Esophagus squamous epithelium (tissue), 5 donors: ENCODE measurements at regions not wholly inside any gene's neighbourhood (a gene's known extent, or its start where the extent isn't known, plus 50 kb on each side); places are given as distances from the start of the nearest gene placed in this dataset.

ENCODE experiments used
- DNase-seq: peaks from one replicate; lab custom pipeline; 2025; lab: John Stamatoyannopoulos, UW
- H3K27ac ChIP-seq, 4 donors: fragments of 200-600 bp; sonication (generic); one replicate each; pipeline ENCODE4 v1.5.1; 2016 to 2019; ENCODE audit warnings: mild to moderate bottlenecking in 1 of 4
- H3K27me3 ChIP-seq, 4 donors: fragments of 200-600 bp; sonication (generic); 1 replicate in 3 of 4; 2 replicates in 1 of 4; pipeline versions ENCODE4 v1.5.1 to v1.6.0; 2017 to 2021; ENCODE audit warnings: antibody characterized with exemption in 1 of 4
- H3K36me3 ChIP-seq, 3 donors: fragments of 200-600 bp; sonication (generic); one replicate each; pipeline ENCODE4 v1.5.1; 2016 to 2019
- H3K4me1 ChIP-seq, 3 donors: fragments of 200-600 bp; sonication (generic); one replicate each; pipeline ENCODE4 v1.5.1; 2017 to 2019
- H3K4me3 ChIP-seq, 4 donors: fragments of 200-600 bp; sonication (generic); 1 replicate in 3 of 4; 2 replicates in 1 of 4; pipeline ENCODE4 v1.5.1; 2016 to 2019; ENCODE audit warnings: mild to moderate bottlenecking in 2 of 4, moderate library complexity in 1 of 4
- H3K9me3 ChIP-seq, 3 donors: fragments of 200-600 bp; sonication (generic); one replicate each; pipeline ENCODE4 v1.5.1; 2016 to 2019
- POLR2A ChIP-seq, 4 donors: fragments of 450-650 bp; IDR thresholded peaks; one replicate each; pipeline ENCODE4 v1.6.1; 2017; ENCODE audit warnings: antibody characterized with exemption in 4 of 4, mild to moderate bottlenecking in 4 of 4, moderate library complexity in 3 of 4
- WGBS, 2 donors: methylation state at CpG; one replicate each; pipeline ENCODE4 v1.1.5; 2018; 5-methylcytosine and 5-hydroxymethylcytosine counted together
- intact Hi-C: fragments of 100-400 bp; cut with DNase I; formaldehyde crosslinking; loops from one replicate; pipeline ENCODE4 v1.15.0; 2022
- TF ChIP-seq, protein P1 (sequence below), 6 experiments: fragments of 450-650 bp in 4 of 6; fragments of 200-600 bp in 2 of 6; sonication (generic) in 2 of 6; IDR thresholded peaks; one replicate each; pipeline ENCODE4 v1.5.1; 2016 to 2019; ENCODE audit warnings: antibody characterized with exemption in 6 of 6, mild to moderate bottlenecking in 4 of 6, moderate library complexity in 4 of 6
- donor health status: DM: yes; HTN: yes; CAD: no.

DNA sequence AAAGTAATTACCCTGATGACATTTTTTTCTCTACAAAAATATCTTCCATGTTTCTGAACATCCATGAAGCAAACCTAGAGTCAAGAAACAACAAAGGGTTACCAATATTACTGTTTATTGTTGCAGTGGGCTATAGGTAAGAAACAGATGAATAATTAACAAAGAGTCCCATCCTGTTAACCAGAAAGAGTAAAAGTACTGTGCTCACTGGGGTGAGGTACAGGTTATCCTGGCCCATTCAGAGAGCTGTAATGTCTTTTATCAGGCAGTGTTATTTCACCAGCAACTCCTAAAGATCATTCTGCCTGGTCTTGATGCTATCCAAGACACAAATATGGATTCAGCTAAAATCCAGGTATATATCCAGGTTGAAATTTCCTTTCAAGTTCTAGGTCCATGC lies 754.9 kb downstream of the SATB2 start:
- Histone ChIP-seq H3K27ac (no peak overlapping the region), H3K9me3 (no peaks in the 10 kb centered on the region), H3K4me1 (no peaks in the 10 kb centered on the region), H3K4me3 (no peak overlapping the region), H3K27me3 (no peaks in the 10 kb centered on the region), H3K36me3 (no peaks in the 10 kb centered on the region)
- intact Hi-C loops = no loop called here
- TF ChIP-seq, protein P1, sequence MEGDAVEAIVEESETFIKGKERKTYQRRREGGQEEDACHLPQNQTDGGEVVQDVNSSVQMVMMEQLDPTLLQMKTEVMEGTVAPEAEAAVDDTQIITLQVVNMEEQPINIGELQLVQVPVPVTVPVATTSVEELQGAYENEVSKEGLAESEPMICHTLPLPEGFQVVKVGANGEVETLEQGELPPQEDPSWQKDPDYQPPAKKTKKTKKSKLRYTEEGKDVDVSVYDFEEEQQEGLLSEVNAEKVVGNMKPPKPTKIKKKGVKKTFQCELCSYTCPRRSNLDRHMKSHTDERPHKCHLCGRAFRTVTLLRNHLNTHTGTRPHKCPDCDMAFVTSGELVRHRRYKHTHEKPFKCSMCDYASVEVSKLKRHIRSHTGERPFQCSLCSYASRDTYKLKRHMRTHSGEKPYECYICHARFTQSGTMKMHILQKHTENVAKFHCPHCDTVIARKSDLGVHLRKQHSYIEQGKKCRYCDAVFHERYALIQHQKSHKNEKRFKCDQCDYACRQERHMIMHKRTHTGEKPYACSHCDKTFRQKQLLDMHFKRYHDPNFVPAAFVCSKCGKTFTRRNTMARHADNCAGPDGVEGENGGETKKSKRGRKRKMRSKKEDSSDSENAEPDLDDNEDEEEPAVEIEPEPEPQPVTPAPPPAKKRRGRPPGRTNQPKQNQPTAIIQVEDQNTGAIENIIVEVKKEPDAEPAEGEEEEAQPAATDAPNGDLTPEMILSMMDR (IDR thresholded peaks at IDR 0.05) = no peak
- no peak for TF ChIP-seq POLR2A (IDR thresholded peaks at IDR 0.05)
- no peak for DNase-seq

DNA sequence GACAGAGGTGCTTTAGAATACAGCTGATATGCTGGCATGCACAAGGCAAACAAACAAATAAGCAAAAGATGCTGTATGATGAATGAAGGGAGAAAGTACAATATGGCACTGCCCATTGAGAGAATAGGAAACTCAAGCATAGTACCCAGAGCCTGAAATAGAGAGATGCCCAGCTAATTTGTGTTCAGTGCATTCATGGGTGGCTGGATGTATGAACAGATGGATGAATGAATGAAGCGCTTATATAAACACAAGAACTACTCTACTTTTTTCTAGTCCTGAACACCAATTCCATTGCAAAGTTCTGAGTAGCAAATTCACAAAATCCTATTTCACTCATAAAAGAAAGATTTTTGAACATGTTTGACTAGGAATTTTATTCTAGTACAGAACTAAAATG lies 756.3 kb downstream of the SATB2 start:
- Histone ChIP-seq H3K4me1 (no peaks in the 10 kb centered on the region), H3K27ac (no peak overlapping the region), H3K4me3 (no peak overlapping the region), H3K27me3 (no peaks in the 10 kb centered on the region), H3K9me3 (no peaks in the 10 kb centered on the region), H3K36me3 (no peaks in the 10 kb centered on the region)
- DNase-seq = no peak
- TF ChIP-seq POLR2A (IDR thresholded peaks at IDR 0.05) = no peak
- TF ChIP-seq, protein P1 (IDR thresholded peaks at IDR 0.05) = no peak
- intact Hi-C loops = no loop called here
- WGBS, 2 donors = 100% methylated on average over 1 of the region's 1 CpG

DNA sequence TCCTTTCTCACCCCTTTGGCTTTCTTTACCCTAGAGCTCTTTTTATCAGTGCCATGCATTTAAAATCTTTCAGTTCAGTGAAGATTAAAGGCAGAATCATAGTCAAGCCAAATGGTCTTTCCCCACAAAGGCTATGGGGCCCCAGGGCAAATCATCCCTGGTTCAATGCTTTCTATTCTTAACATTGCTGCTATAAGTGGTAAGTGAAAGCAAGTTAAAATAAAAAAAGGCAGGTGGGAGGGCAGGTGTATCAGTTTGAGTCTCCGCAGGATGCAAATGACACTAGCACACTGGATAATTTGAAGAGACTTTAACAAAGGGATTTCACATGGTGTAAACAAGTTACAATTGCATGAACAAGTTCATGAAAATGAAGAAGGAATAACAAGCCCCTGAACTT lies 757.4 kb downstream of the SATB2 start:
- Histone ChIP-seq H3K27me3 (no peaks in the 10 kb centered on the region), H3K9me3 (no peaks in the 10 kb centered on the region), H3K4me1 (no peaks in the 10 kb centered on the region), H3K4me3 (no peak overlapping the region), H3K27ac (no peak overlapping the region), H3K36me3 (no peaks in the 10 kb centered on the region)
- TF ChIP-seq, protein P1 (IDR thresholded peaks at IDR 0.05) = no peak
- no peak for TF ChIP-seq POLR2A (IDR thresholded peaks at IDR 0.05)
- intact Hi-C loops = no loop called here
- DNase-seq = no peak
- WGBS, 2 donors = 68 to 75% methylated on average over 1 of the region's 1 CpG

DNA sequence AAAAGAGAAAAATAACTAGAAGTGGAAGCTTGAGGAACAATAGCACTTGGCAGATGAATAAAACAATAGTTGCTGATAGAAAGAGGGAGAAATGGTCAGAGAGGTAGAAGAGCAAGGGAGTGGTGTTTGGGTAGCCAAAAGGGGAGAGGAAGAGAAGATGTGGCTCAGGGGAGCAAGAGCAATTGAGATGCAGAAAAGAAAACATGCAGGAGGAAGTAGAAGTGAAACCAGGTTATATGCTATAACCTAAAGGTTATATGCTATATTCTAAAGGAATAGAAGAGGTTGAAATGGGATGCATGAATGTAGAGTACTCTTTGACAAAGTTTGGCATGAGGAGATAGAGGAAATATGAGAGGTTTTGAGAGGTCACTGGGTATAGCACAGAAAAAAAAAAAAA lies 759.5 kb downstream of the SATB2 start:
- Histone ChIP-seq H3K4me1 (no peaks in the 10 kb centered on the region), H3K4me3 (no peak overlapping the region), H3K27me3 (no peaks in the 10 kb centered on the region), H3K9me3 (no peaks in the 10 kb centered on the region), H3K27ac (no peak overlapping the region), H3K36me3 (no peaks in the 10 kb centered on the region)
- no peak for DNase-seq
- intact Hi-C loops = no loop called here
- TF ChIP-seq, protein P1 (IDR thresholded peaks at IDR 0.05) = no peak
- no peak for TF ChIP-seq POLR2A (IDR thresholded peaks at IDR 0.05)

DNA sequence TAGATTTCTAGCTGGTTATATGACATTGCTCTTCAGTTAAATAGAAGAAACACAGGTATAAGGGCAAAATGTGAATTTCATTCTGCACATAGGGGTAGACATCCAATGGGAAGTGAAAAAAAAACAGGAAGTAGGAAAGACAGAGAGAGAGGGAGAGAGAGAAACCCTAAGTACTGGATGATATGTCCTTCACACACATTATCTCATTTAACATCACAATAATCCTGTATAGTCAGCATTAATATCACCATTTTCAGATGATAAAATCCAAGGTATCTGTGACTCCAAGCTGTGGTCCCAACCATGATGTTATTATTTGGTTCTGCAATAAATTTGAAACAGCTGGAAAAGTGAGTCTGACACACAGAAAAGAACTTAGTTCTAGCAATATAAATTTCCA lies 759.9 kb downstream of the SATB2 start:
- no peaks in the 10 kb centered on the region for H3K9me3 ChIP-seq
- no peaks in the 10 kb centered on the region for H3K27me3 ChIP-seq
- H3K27ac ChIP-seq = no peak overlapping the region
- H3K4me3 ChIP-seq = no peak overlapping the region
- TF ChIP-seq, protein P1 (IDR thresholded peaks at IDR 0.05) = no peak
- no peak for TF ChIP-seq POLR2A (IDR thresholded peaks at IDR 0.05)
- no peaks in the 10 kb centered on the region for H3K36me3 ChIP-seq
- intact Hi-C loops = no loop called here
- no peaks in the 10 kb centered on the region for H3K4me1 ChIP-seq
- DNase-seq = no peak
